GM12891 (cell line): ENCODE measurements at regions not wholly inside any gene's neighbourhood (a gene's known extent, or its start where the extent isn't known, plus 50 kb on each side); places are given as distances from the start of the nearest gene placed in this dataset.
A peak's percentile ranks its signal among the peaks of the same experiment; 100 is the strongest.

ENCODE experiments used
- DNase-seq: peaks from one replicate; pipeline ENCODE4 v3.0.0; 2011; ENCODE audit warnings: low spot score; ENCODE audit not compliant: insufficient read length
- FAIRE-seq: peaks from 2 replicates; lab custom pipeline; 2011; peaks lifted over from hg19 to GRCh38; lab: Jason Lieb, UNC
- PAX5 ChIP-seq: IDR thresholded peaks from 2 replicates; pipeline ENCODE4 v1.6.1; 2011; ENCODE audit warnings: low read length, moderate library complexity, mild to moderate bottlenecking; ENCODE audit not compliant: insufficient read depth, severe bottlenecking
- POLR2A ChIP-seq: IDR thresholded peaks from 2 replicates; pipeline ENCODE4 v1.6.1; 2011; ENCODE audit warnings: low read depth, low read length, control low read depth
- POLR2AphosphoS5 ChIP-seq: IDR thresholded peaks from 2 replicates; pipeline ENCODE4 v1.6.1; 2011; ENCODE audit warnings: low read depth, low read length, control low read depth
- POU2F2 ChIP-seq: IDR thresholded peaks from 2 replicates; pipeline ENCODE4 v1.6.1; 2011; ENCODE audit warnings: low read depth, mild to moderate bottlenecking, control low read depth, low read length, moderate library complexity
- SPI1 ChIP-seq: IDR thresholded peaks from 2 replicates; pipeline ENCODE4 v1.6.1; 2011; ENCODE audit warnings: low read depth, low read length, control low read depth
- TAF1 ChIP-seq: IDR thresholded peaks from 2 replicates; pipeline ENCODE4 v1.6.1; 2011; ENCODE audit warnings: low read depth, low read length, control low read depth

- TF ChIP-seq POLR2AphosphoS5: no peak
- no peak for TF ChIP-seq SPI1
- no peak for TF ChIP-seq POLR2A
- no peak for TF ChIP-seq POU2F2
- no peak for FAIRE-seq
- DNase-seq: no peak
Observed at GRCh38 chr6:166824880-166825250, 131.5 kb downstream of the RNASET2 start.

- FAIRE-seq (peak; percentile 86), DNase-seq (no peak)
- no peak for TF ChIP-seq POLR2AphosphoS5
- TF ChIP-seq POLR2A: no peak
- TF ChIP-seq POU2F2: no peak
- no peak for TF ChIP-seq TAF1
- no peak for TF ChIP-seq PAX5
- TF ChIP-seq SPI1: no peak
Observed at GRCh38 chr6:166824146-166824879, 132.0 kb downstream of the RNASET2 start.

GRCh38 chr6:166822609-166823008, 133.7 kb downstream of the RNASET2 start:
- DNase-seq (no peak), FAIRE-seq (no peak)
- no peak for TF ChIP-seq POLR2A
- no peak for TF ChIP-seq SPI1
- TF ChIP-seq POU2F2: no peak
- no peak for TF ChIP-seq PAX5
- TF ChIP-seq TAF1: no peak
- TF ChIP-seq POLR2AphosphoS5: no peak

GRCh38 chr6:166820483-166820882, 135.9 kb downstream of the RNASET2 start:
- FAIRE-seq (no peak), DNase-seq (no peak)
- no peak for TF ChIP-seq POLR2AphosphoS5
- no peak for TF ChIP-seq POU2F2
- no peak for TF ChIP-seq TAF1
- TF ChIP-seq POLR2A: no peak
- TF ChIP-seq PAX5: no peak
- TF ChIP-seq SPI1: no peak

- TF ChIP-seq TAF1 (no peak), POLR2A (no peak), PAX5 (no peak), POLR2AphosphoS5 (no peak), SPI1 (no peak), POU2F2 (no peak)
- FAIRE-seq: no peak
Observed at GRCh38 chr6:166820070-166820469, 136.3 kb downstream of the RNASET2 start.

GRCh38 chr6:166815629-166816028, 140.7 kb downstream of the RNASET2 start:
- DNase-seq: no peak
- no peak for FAIRE-seq
- no peak for TF ChIP-seq PAX5
- no peak for TF ChIP-seq TAF1
- TF ChIP-seq POU2F2: no peak
- no peak for TF ChIP-seq POLR2A
- TF ChIP-seq POLR2AphosphoS5: no peak
- TF ChIP-seq SPI1: no peak

More at GRCh38 chr6:166820070-166820469, 136.3 kb downstream of the RNASET2 start:
- DNase-seq: no peak

- no peak for DNase-seq
- FAIRE-seq: no peak
- TF ChIP-seq POLR2A (no peak), TAF1 (no peak), POLR2AphosphoS5 (no peak), POU2F2 (no peak), PAX5 (no peak), SPI1 (no peak)
Observed at GRCh38 chr6:166814390-166814789, 142.0 kb downstream of the RNASET2 start.

- DNase-seq: no peak
- TF ChIP-seq POLR2AphosphoS5 (no peak), POLR2A (no peak), POU2F2 (no peak), PAX5 (no peak), SPI1 (no peak), TAF1 (no peak)
- no peak for FAIRE-seq
Observed at GRCh38 chr6:166813461-166813860, 142.9 kb downstream of the RNASET2 start.

- no peak for DNase-seq
- TF ChIP-seq POLR2AphosphoS5 (no peak), POLR2A (no peak), TAF1 (no peak), POU2F2 (no peak), PAX5 (no peak), SPI1 (no peak)
Observed at GRCh38 chr6:166810864-166811263, 145.5 kb downstream of the RNASET2 start.

More at GRCh38 chr6:166810864-166811263, 145.5 kb downstream of the RNASET2 start:
- no peak for FAIRE-seq
